DLD1 (cell line): ENCODE measurements at regions not wholly inside any gene's neighbourhood (a gene's known extent, or its start where the extent isn't known, plus 50 kb on each side); places are given as distances from the start of the nearest gene placed in this dataset.

Experiments
- in situ Hi-C: cut with HindIII; loops from 2 replicates; pipeline ENCODE4 v1.10.0; 2017; ENCODE audit warnings: low sequenced_read_pairs

- in situ Hi-C loops = no loop called here
Measured at GRCh38 chr17:69716556-69716955, 302.1 kb downstream of the MAP2K6 start.

GRCh38 chr17:69717214-69717613 is 302.7 kb downstream of the MAP2K6 start:
- in situ Hi-C loops = no loop called here

- in situ Hi-C loops = no loop called here
Measured at GRCh38 chr17:69717819-69718218, 303.3 kb downstream of the MAP2K6 start.

- in situ Hi-C loops = no loop called here
Measured at GRCh38 chr17:69719474-69720048, 305.1 kb downstream of the MAP2K6 start.

GRCh38 chr17:69722518-69722917 is 308.0 kb downstream of the MAP2K6 start:
- in situ Hi-C loops = no loop called here

GRCh38 chr17:69723316-69723715 is 308.8 kb downstream of the MAP2K6 start:
- in situ Hi-C loops = no loop called here

- in situ Hi-C loops = no loop called here
Measured at GRCh38 chr17:69723741-69724140, 309.2 kb downstream of the MAP2K6 start.

GRCh38 chr17:69724238-69724637 is 309.7 kb downstream of the MAP2K6 start:
- in situ Hi-C loops = no loop called here

- in situ Hi-C loops = no loop called here
Measured at GRCh38 chr17:69725146-69725545, 310.6 kb downstream of the MAP2K6 start.

GRCh38 chr17:69728816-69729215 is 314.3 kb downstream of the MAP2K6 start:
- in situ Hi-C loops = no loop called here

GRCh38 chr17:69729944-69730343 is 315.4 kb downstream of the MAP2K6 start:
- in situ Hi-C loops = no loop called here

- in situ Hi-C loops = no loop called here
Measured at GRCh38 chr17:69732272-69732918, 317.9 kb downstream of the MAP2K6 start.

- in situ Hi-C loops = no loop called here
Measured at GRCh38 chr17:69733171-69734012, 318.9 kb downstream of the MAP2K6 start.

GRCh38 chr17:69734656-69735055 is 320.2 kb downstream of the MAP2K6 start:
- in situ Hi-C loops = no loop called here

GRCh38 chr17:69735285-69735684 is 320.8 kb downstream of the MAP2K6 start:
- in situ Hi-C loops = no loop called here

GRCh38 chr17:69743091-69743490 is 328.6 kb downstream of the MAP2K6 start:
- in situ Hi-C loops = no loop called here

- in situ Hi-C loops = no loop called here
Measured at GRCh38 chr17:69744512-69745070, 330.1 kb downstream of the MAP2K6 start.

GRCh38 chr17:69749911-69750310 is 325.1 kb upstream of the KCNJ16 start:
- in situ Hi-C loops = loop anchor here (10.0 kb wide), 1 partner anchor 175 kb away; no protein-coding TSS in a partner anchor

- in situ Hi-C loops = loop anchor here (10.0 kb wide), 1 partner anchor 183 kb away; no protein-coding TSS in a partner anchor
Measured at GRCh38 chr17:69757688-69758430, 317.2 kb upstream of the KCNJ16 start.

- in situ Hi-C loops = no loop called here
Measured at GRCh38 chr17:69760562-69760961, 314.5 kb upstream of the KCNJ16 start.

- in situ Hi-C loops = no loop called here
Measured at GRCh38 chr17:69761011-69761410, 314.0 kb upstream of the KCNJ16 start.
